Activated T-cell treated with anti-CD3 and anti-CD28 coated beads for 48 hours (primary cell): ENCODE measurements at regions not wholly inside any gene's neighbourhood (a gene's known extent, or its start where the extent isn't known, plus 50 kb on each side); places are given as distances from the start of the nearest gene placed in this dataset.
"Not testable (repeated sequence)": the region's sequence is repeated elsewhere in the genome, so short reads cannot be mapped to it uniquely, and the experiment has no call there.

ENCODE experiments used
- DNase-seq: peaks from one replicate; pipeline ENCODE4 v3.0.0-alpha.2; 2020; ENCODE audit warnings: low read depth

DNA sequence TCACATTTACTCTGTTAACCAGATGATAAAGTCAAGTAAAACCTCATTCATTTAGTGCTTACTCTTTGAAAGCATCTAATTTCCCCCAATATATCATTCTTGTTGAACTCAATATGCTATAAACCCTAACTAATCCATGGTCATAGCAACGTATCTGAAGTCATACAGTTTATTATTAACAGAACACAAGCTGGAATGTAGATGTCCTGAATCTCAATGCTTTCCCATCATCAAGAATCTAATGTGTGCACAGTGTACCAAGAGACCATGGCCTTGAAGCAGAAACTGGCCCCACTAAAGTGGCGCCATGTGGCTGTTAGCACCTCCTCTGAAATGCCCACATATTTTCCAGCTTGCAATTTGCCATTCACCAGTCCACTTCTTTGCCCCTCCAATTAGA is 245.8 kb downstream of the SOX9 start:
- no peak for DNase-seq

- no peak for DNase-seq
Observed at GRCh38 chr17:72368191-72368590, 247.4 kb downstream of the SOX9 start.

DNA sequence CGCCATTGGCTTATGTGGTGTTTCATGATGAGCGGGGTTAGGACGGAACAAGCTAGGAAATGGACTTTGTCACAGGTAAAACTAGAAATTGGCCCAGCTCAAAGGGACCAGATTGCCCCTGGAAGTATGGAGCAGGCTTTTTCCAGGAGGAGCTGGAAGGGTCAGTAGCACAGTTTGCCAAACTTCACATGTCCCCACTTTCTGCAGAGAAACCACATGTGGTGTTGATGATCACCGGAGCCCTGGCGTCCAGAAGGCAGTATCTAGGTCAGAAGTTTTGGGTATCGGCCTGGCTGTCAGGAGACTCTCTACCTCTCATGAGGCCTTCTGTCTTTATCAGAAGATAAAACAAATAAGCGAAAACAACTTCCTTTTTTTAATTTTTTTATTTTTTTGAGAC is 248.5 kb downstream of the SOX9 start:
- DNase-seq: no peak

- DNase-seq: no peak
Observed at GRCh38 chr17:72370819-72371218, 250.0 kb downstream of the SOX9 start.

- no peak for DNase-seq
Observed at GRCh38 chr17:72372185-72372584, 251.4 kb downstream of the SOX9 start.

DNA sequence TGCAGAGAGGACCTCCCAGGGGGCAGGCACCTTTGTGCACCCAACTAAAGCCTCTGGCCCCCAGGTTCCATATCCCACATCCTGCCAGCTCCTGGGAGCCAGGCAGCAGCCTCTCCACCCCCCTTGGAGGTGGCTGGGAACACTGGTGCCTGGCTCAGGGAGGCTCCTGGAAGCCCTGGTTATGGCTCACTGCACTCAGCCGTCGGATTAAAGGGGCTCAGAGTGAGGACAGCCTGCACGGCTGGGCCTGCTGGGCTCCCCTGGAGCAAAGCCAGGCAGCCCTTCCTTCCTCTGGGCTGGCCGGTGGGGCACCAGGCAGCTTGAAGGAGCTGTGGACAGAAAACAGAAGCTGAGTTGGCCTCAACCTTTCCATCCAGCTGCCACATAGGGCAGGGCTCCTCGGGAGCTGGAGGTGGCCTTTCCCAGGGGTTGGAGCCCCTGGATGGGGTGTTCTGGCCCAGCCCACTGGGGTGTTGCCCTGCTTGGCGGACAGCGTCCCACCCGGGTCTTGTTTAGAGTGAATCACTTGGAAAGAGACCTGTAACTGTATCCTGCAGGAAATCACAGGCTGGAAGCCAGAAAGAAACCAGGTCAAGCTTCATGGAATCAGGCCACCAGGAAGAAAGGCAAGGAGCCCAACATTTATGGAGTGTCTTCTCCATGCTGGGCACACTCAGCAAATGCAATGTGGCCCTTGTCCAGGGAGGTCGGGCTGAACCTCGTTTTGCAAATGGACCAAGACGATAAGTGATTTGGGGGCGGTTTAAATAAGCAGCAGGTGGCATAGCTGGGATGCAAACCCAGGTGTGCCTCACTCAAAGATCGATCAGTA is 253.3 kb downstream of the SOX9 start:
- no peak for DNase-seq

GRCh38 chr17:72376526-72377345 is 255.9 kb downstream of the SOX9 start:
- no peak for DNase-seq

- no peak for DNase-seq
Observed at GRCh38 chr17:72378414-72379390, 257.9 kb downstream of the SOX9 start.

- no peak for DNase-seq
Observed at GRCh38 chr17:72379516-72379915, 258.7 kb downstream of the SOX9 start.

DNA sequence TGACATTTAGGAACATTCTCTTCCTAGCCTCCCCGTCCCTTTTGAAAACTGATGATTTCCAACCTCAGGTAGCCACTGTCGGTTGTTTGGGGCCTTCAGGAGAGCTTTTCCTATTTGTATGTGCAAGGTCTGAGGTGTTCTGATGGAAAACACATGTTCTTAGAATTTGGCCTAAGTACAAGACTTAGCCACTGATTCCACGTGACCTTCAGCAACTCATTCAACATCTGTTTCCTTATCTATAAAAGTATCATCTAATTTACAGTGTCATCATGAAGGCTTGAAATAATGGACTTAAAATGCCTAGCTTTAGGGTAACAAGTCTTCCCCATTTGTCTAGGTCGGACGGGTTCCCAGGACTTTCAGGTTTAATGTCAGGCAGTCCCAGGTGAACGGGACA is 259.3 kb downstream of the SOX9 start:
- DNase-seq: no peak

- no peak for DNase-seq
Observed at GRCh38 chr17:72380737-72381136, 259.9 kb downstream of the SOX9 start.

DNA sequence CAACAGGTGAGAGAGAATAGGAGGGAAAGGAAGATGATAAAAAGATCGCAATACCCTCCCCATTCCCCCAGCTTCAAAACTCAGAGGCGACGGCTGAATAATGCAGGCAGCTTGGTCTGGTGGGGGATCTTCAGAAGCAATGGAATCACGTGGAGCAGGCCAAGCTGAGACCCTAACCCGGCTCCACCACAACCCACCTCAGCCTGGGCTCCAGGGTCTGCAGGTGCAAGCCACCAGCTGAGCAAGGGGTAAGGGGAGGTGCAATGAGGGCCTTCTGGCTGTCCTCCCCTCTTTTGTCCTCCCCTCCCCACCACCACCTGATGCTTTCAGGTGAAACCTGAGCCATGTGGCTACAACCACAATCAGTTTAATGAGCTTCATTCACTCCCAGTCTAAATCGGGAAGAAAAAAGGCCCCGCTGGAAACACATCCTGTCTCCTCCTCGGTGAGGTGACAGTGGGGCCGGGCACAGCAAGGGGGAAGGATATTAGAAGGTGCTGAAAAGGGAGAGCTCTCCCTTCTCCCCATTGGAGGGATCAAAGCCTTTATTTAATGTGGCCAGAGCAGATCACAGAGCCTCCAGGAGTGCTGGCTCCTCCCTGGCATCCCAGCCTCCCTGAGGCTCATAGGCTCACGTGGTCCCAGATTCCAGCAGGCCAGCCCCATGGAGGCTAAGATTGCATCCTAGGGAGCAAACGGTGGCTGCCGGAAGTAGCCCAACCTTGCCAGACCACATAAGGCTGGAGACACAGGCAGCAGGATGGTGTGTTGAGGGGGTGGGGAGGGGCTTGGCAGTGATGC is 261.0 kb downstream of the SOX9 start:
- no peak for DNase-seq

- no peak for DNase-seq
Observed at GRCh38 chr17:72382971-72383722, 262.3 kb downstream of the SOX9 start.

GRCh38 chr17:72385475-72385874 is 264.7 kb downstream of the SOX9 start:
- DNase-seq: no peak

DNA sequence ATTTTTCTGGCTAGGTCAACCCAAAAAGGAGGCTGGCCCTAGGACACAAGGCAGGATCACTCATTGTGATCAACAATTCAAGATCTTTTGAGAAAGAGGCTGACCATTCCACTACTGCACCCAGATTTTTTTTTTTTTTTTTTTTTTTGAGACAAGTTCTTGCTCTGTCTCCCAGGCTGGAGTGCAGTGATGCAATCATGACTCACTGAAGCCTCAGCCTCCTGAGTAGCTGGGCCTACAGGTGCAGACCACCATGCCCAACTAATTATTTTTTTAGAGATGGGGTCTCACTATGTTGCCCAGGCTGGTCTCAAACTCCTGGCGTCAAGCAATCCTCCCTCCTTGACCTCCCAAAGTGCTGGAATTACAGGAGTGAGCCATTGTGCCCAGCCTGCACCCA is 265.4 kb downstream of the SOX9 start:
- DNase-seq: not testable (repeated sequence)

- DNase-seq: no peak
Observed at GRCh38 chr17:72386619-72387237, 265.9 kb downstream of the SOX9 start.

GRCh38 chr17:72387487-72387886 is 266.7 kb downstream of the SOX9 start:
- DNase-seq: no peak

DNA sequence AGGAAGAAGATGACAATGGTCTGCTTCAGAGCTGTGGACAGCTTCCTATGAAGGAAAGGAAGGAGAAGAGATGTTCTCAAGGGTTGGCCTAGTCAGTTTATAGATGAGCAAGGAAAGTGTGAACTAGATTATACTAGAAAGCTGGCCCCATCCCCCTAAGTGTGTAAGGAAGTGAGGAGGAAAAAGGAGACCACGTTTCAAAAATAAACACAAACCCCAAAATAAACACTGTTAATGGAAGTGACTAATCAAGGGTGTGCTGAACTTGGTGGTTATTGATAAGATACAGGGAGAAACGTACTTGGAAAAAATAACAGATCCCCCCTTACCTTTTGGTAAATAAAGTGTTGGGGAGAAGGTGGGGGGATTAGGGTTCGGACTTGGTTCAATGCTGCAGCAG is 267.1 kb downstream of the SOX9 start:
- no peak for DNase-seq

GRCh38 chr17:72388765-72389473 is 268.1 kb downstream of the SOX9 start:
- no peak for DNase-seq
